GM12874 (cell line): ENCODE measurements at regions not wholly inside any gene's neighbourhood (a gene's known extent, or its start where the extent isn't known, plus 50 kb on each side); places are given as distances from the start of the nearest gene placed in this dataset.

Experiments used
- CTCF ChIP-seq: IDR thresholded peaks from 2 replicates; pipeline ENCODE4 v1.5.1; 2011; ENCODE audit warnings: low read depth, mild to moderate bottlenecking, control low read depth, low read length, moderate library complexity; ENCODE audit not compliant: insufficient read depth

- TF ChIP-seq CTCF: no peak
Observed at GRCh38 chr2:220293966-220294365, 666.5 kb downstream of the SLC4A3 start.

GRCh38 chr2:220296174-220296573 is 668.7 kb downstream of the SLC4A3 start:
- no peak for TF ChIP-seq CTCF

GRCh38 chr2:220297093-220297492 is 669.7 kb downstream of the SLC4A3 start:
- TF ChIP-seq CTCF: no peak

GRCh38 chr2:220300806-220301205 is 673.4 kb downstream of the SLC4A3 start:
- TF ChIP-seq CTCF: no peak

GRCh38 chr2:220302756-220303155 is 675.3 kb downstream of the SLC4A3 start:
- no peak for TF ChIP-seq CTCF

GRCh38 chr2:220309215-220309614 is 681.8 kb downstream of the SLC4A3 start:
- no peak for TF ChIP-seq CTCF

GRCh38 chr2:220310451-220310861 is 683.0 kb downstream of the SLC4A3 start:
- TF ChIP-seq CTCF: no peak

- no peak for TF ChIP-seq CTCF
Observed at GRCh38 chr2:220315098-220315823, 687.8 kb downstream of the SLC4A3 start.
